ACHN (cell line): ENCODE measurements at regions not wholly inside any gene's neighbourhood (a gene's known extent, or its start where the extent isn't known, plus 50 kb on each side); places are given as distances from the start of the nearest gene placed in this dataset.

ENCODE experiments used
- DNase-seq: peaks from one replicate; pipeline ENCODE4 v3.0.0-alpha.2; 2015
- in situ Hi-C: cut with HindIII; loops from 2 replicates; pipeline ENCODE4 v1.10.0; 2017; ENCODE audit warnings: low sequenced_read_pairs, low pct_ligation_motif_present, low pct_unique_long_range_greater_than_20kb

DNA sequence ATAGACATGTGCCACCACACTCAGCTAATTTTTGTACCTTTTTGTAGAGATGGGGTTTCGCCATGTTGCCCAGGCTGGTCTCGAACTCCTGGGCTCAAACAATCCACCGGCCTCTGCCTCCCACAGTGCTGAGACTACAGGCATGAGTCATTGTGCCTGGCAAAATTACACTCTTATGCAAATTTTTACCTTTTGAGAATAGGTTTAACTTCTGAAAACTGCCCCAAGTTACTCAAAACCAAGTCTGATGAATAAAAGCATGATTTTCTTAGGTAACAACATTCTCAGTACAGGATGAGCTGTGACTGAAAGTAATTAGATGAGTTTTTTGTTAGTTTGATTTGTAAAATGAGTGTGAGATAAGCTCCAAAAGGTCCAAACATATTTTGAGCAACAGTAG is 166.0 kb downstream of the RPS29 start:
- in situ Hi-C loops, result no loop called here
- DNase-seq, result no peak

- DNase-seq, result no peak
- in situ Hi-C loops, result no loop called here
Measured at GRCh38 chr14:49418789-49419188, 167.4 kb downstream of the RPS29 start.

GRCh38 chr14:49417790-49418189 is 168.4 kb downstream of the RPS29 start:
- no peak for DNase-seq
- in situ Hi-C loops, result no loop called here

DNA sequence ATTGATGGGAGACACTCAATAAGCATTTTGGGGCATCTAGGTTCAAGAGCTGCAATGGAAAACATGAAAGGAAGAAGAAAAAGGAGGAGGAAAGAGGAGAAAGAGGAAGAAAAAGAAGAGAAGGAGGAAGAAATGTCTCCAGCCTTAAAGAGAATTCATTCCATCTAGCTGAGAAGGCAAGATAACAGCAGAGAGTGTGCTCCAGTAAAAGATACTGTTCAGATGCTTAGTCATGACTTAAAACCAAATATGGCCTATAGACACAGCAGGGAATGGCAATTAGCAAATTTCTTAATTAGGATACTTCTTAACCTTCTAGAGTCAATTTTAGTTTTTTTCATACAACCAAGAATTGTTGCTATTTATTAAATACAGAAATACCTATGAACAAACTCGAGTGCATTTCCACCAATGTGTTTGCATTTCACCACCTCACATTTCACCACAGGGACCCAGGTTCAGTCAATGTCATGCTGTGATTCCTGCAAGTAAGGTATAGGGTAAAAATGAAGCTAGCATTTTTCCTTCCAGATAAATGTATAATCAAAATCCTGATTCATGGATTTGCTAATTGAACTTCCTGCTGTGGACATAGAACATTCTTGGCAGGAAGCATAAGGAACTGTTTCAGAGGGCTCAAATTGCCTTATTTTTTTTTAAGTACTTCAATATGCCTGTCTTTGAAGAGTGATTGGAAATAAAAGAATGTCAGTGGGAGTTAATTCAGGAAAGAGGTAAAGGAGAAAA is 177.8 kb downstream of the RPS29 start:
- in situ Hi-C loops, result no loop called here

GRCh38 chr14:49405291-49405690 is 180.9 kb downstream of the RPS29 start:
- DNase-seq, result no peak
- in situ Hi-C loops, result no loop called here

More for the DNA sequence above, 177.8 kb downstream of the RPS29 start:
- no peak for DNase-seq

DNA sequence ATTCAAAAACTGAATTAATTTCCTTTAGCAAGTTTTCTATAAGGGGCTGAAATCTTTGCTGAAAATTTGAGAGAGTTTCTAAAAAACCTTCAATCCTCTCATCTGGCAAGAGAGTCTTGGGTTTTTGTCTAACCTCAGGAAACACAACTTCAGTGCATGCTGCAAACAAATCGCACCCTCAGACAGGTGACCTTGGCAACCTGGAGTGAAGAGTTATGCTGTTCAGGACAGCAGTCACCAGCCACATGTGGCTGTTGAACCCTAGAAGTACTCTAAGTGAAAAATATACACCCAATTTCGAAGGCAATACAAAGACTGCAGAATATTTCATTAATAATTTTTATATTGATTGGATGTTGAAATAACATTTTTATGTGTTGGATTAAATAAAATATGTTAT is 184.8 kb downstream of the RPS29 start:
- in situ Hi-C loops, result no loop called here
- DNase-seq, result no peak

DNA sequence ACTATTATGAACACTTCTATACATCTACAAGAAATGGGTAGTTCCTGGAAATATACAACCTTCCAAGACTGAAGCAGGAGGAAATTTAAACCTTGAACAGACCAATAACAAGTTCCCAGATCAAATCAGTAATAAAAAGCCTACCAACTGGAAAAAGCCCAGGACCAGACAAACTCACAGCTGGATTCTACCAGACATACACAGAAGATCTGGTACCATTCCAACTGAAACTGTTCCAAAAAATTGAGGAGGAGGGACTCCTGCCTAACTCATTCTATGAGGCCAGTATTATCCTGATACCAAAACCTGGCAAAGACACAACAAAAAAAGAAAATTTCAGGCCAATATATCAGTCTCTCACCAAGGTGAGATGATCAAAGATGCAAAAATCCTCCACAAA is 189.4 kb downstream of the RPS29 start:
- in situ Hi-C loops, result no loop called here
- no peak for DNase-seq

GRCh38 chr14:49381778-49382177 is 204.4 kb downstream of the RPS29 start:
- in situ Hi-C loops, result no loop called here
- no peak for DNase-seq

DNA sequence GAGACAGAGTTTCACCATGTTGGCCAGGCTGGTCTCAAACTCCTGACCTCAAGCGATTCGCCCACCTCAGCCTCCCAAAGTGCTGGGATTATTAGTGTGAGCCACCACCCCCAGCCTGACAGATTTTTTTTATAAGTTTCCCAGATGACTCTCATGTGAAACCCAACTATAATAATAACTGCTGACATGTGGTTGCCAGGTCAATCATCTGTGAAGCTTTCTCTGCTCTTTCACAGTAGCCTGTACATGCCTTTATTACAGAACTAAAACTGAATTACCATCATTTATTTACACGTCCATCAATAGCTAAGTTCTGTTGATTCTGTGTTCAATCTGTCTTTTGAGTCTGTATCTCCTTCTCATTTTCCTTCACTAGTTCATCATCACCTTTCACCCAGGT is 218.5 kb downstream of the RPS29 start:
- in situ Hi-C loops, result no loop called here
- no peak for DNase-seq

DNA sequence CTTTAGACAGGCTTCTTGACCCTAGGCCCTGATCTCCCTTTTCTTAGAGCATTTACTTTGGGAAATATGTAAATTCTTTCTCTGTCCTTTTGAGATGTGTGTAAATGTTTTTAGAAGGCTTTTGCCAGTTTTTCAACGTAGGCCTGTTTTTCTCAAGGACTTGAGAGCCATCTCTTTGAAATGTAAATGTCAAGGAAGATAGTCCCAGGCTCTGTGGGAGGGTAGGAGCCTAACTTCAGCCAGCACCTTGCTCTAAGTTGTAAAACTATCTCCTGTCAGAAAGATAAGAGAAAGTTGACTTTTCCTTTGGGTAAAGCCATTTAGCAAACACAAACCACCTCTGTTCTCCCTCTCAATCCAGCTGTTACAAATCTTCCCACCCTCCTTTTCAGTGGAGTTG is 219.8 kb downstream of the RPS29 start:
- in situ Hi-C loops, result no loop called here
- no peak for DNase-seq

DNA sequence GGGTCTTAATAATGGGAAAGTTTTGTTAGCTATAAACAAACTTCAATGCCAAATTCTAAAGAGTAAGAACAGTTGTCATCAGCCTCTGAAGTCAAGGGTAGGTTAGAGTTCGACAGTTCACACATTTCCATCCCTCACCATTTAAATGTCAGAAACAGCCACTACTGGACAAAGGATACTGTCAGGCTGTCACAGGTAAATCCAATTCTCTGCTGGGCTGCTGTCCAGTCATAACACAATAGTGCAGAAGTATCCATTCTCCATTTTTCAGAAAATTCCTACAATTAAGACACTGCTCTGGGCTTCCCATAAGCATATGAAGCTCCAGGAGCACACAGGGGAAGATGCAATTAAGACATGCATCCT is 221.4 kb downstream of the RPS29 start:
- in situ Hi-C loops, result no loop called here
- DNase-seq, result no peak

GRCh38 chr14:49363821-49364751 is 222.1 kb downstream of the RPS29 start:
- in situ Hi-C loops, result no loop called here
- no peak for DNase-seq

- DNase-seq, result no peak
- in situ Hi-C loops, result no loop called here
Measured at GRCh38 chr14:49362916-49363315, 223.3 kb downstream of the RPS29 start.

DNA sequence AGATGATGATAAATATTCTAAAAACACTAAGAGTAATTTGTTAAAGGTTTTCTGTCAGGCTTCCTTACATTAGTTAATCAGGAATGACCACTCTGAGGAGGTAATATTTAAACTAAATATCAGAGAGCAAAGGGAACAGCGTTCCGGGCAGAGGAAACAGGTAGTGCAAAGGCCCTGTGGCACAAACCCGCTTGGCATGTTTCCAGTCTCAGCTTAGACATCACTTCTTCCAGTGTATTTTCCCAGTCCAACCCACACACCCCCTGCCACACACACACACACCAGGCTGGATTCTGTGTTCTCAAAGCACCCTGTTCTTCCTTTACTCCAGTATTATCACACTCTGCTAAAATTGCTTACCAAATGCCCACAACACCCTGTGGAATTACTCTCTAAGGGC is 247.1 kb downstream of the RPS29 start:
- DNase-seq, result no peak
- in situ Hi-C loops, result no loop called here

DNA sequence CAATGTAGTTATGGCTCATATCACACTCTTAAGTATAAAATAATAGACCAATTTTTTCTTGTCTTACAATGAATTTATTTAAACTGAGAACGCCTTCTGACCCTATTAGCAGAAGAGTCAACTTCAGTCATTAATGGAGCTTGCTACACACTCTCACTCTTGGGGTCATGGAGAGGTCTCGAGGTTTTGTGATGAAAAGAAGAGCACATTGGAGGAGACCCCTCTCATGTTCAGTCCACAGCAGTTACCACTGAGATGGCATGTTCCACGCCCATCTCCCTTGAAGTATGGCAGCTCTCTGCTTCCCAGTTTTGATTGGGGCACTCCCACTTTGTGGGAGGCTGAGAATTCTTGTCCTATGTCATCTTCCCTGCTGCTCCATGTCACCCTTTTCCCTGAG is 266.4 kb downstream of the RPS29 start:
- in situ Hi-C loops, result no loop called here
- DNase-seq, result no peak

- in situ Hi-C loops, result no loop called here
- no peak for DNase-seq
Measured at GRCh38 chr14:49315570-49315969, 270.6 kb downstream of the RPS29 start.

- in situ Hi-C loops, result no loop called here
Measured at GRCh38 chr14:49314737-49315136, 271.4 kb downstream of the RPS29 start.

DNA sequence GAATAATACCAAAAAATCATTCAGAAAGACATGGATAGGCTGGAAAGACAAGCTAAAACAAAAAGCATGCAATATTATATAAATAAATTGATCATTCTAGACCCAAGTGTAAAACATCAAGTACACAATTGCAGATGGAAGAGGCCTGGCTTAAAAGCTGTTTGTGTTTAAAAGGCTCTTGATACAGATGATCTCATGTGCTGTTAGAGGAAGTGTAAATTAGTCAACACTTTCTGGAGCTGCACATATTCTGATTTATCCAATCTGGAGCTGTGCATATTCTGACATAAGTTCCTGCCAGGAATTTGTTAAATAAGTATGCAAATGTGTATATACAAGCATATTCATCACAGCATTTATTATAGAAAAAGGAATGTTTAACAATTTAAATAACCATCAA is 273.1 kb downstream of the RPS29 start:
- in situ Hi-C loops, result no loop called here
- DNase-seq, result no peak

More at GRCh38 chr14:49314737-49315136, 271.4 kb downstream of the RPS29 start:
- DNase-seq, result no peak

GRCh38 chr14:49310298-49310697 is 275.9 kb downstream of the RPS29 start:
- no peak for DNase-seq
- in situ Hi-C loops, result no loop called here
